HG02943 (cell line): ENCODE measurements at regions not wholly inside any gene's neighbourhood (a gene's known extent, or its start where the extent isn't known, plus 50 kb on each side); places are given as distances from the start of the nearest gene placed in this dataset.
"Not testable (repeated sequence)": the region's sequence is repeated elsewhere in the genome, so short reads cannot be mapped to it uniquely, and the experiment has no call there.

Source experiments
- ATAC-seq: cut with Tn5 transposase; IDR thresholded peaks from one replicate; pipeline ENCODE4 v1.9.1; 2021; ENCODE audit warnings: mild to moderate bottlenecking, low read depth, moderate library complexity; ENCODE audit not compliant: unreplicated experiment

DNA sequence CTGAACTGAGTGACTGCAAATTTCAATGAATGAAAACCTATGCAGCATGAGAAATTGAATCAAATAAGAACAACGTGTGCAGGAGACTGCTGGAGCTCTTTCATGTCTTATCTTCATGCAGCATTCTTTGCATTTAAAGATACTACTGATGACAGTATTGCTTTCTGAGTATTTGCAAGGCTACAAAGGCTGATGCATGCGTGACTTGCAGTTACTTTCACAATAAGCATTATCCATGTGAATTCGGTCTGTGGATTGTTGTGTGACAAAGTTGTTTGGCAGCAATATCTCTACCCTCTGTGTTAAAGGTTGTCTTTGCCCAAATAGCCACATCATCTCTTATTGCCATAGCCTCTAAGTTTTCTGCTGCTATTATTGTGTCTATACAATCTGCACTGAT lies 102.1 kb upstream of the FBXL17 start:
- no peak for ATAC-seq

DNA sequence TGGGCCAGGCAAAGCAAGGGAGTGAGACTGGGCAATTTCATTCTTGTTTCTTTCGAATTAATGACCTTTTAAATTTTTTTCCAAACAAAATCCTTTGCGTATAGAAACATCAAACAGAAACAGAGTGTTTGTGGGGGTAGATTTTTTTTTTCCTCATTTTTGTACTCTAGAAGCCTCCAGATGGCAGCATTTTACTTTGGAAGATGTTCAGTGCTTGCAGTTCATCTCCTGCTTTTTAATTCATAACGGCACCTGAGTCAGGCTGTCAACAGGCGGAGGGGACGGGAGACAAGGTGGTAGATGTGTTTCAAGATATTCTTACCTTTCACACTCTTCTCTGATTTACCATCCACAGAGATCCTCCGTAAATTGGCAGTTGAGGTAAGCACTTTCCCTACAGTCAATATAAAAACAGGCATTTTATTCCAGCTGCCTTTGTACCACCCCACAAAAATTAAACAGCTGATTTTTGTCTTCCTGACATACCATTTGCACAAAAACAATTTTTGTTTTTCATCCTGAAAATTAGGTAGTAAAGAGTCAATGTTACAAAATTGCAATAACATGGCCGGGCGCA lies 99.5 kb upstream of the FBXL17 start:
- no peak for ATAC-seq

DNA sequence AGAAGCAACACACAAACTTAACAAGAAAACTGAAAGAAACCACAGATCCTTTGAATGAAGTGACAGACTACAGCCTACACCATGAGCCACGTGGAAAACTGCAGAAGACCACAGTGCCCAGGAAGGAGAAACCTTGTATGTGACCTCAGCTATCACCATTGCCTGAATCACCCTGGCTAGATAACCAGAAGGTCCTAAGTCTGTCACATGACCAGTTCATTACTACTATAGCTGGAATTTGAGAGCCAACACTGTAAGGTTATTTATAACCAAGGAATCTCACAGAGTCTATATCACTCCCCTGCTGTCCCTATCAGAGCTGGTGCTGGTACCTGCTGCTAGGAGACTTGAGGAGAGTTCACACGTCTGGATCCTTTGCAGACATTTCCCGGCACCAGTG lies 90.3 kb upstream of the FBXL17 start:
- ATAC-seq = no peak

DNA sequence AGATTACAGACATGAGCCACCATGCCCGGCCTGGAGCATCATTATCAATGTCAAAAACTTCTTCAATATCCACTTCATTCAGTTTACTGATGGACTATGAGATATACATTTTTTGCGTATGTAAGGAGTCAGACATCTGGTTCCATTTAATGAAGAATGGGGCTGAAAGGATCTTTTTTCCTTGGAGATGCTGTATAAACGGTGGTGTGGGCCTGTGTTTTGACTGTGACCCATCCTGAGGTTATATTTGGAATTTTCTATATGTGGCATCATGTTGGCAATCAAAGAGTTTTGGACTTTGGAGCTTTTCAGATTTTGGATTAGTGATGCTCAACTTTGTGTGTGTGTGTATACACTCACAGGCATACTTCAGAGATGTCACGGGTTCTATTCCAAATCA lies 85.7 kb upstream of the FBXL17 start:
- no peak for ATAC-seq

DNA sequence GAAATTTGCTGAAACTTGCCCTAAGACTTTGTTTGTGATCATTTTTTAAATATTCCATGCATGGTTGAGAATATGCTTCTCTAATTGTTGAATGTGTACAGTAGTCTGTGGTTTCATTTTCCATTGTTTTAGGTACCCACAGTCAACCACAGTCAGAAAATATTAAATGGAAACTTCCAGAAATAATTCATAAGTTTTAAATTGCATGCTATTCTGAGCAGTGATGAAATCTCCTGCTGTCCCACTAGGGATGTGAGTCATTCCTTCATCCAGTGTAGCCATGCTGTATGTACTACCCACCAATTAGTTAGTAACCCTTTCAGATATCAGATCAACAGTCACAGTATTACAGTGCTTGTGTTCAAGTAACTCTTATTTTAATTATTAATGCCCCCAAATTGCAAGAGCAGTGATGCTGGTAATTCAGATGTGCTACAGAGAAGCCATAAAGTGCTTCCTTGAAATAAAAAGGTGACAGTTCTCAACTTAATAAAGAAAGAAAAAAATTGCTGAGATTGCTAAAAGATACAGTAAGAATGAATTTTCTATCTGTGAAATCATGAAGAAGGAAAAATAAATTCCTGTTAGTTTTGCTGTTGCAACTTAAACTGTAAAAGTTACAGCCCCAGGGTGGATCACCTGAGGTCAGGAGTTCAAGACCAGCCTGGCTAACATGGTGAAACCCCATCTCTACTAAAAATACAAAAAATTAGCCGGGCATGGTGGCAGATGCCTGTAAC lies 79.9 kb upstream of the FBXL17 start:
- no peak for ATAC-seq

DNA sequence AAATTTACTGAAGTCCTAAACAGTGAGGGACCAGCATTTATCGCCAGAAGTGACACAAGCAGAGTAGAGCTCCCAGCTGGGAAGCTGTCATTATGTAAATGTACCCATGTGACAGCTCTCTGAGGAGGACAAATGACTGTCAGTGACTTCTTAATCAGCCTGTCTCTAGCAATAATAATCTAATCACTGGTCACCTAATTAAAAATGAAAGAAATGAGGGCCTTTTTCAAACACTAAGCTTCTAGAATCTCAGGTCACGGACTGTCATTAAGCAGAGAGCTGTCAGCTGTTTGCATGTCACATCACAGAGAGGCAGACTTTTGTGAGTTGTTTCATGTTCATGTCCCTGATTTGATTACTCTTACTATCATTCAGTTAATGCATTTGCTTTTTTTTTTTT lies 77.9 kb upstream of the FBXL17 start:
- ATAC-seq = no peak

DNA sequence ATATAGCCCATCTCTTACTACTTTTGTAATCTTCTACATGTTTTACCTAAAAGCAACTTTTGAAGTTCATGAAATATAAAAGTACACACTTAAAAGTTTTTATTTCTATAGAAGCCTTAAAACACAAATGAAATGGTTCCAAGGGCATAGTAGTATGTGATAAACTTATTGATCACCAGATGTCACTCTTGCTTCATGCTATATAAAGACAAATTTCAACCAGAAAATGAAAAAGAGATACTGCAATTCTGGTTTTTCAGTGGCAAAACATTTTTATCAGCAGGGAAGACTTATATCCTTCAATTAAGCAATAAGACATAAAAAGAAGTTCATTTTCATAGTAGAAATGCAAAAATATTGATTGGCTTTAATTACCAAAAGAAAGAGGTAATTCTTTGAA lies 69.4 kb upstream of the FBXL17 start:
- no peak for ATAC-seq

DNA sequence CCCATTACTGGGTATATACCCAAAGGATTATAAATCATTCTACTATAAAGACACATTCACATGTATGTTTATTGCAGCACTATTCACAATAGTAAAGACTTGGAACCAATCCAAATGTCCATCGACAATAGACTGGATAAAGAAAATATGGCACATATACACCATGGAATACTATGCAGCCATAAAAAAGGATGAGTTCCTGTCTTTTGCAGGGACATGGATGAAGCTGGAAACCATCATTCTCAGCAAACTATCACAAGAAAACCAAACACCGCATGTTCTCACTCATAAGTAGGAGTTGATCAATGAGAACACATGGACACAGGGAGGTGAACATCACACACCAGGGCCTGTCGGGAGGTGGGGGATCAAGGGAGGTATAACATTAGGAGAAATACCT lies 62.2 kb upstream of the FBXL17 start:
- ATAC-seq = not testable (repeated sequence)

DNA sequence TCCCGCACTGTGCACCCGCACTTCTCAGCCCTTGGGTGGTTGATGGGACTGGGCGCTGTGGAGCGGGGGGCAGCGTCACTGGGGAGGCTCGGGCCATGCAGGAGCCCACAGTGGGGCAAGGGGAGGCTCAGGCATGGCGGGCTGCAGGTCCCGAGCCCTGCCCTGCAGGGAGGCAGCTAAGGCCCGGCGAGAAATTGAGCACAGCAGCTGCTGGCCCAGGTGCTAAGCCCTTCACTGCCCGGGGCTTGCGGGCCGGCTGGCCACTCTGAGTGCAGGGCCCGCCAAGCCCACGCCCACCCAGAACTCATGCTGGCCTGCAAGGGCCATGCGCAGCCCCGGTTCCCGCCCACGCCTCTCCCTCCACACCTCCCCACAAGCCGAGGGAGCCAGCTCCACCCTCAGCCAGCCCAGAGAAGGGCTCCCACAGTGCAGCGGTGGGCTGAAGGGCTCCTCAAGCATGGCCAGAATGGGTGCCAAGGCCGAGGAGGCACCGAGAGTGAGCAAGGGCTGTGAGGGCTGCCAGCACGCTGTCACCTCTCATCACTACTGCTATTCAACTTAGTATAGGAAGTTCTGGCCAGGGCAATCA lies 60.3 kb upstream of the FBXL17 start:
- not testable (repeated sequence) for ATAC-seq

DNA sequence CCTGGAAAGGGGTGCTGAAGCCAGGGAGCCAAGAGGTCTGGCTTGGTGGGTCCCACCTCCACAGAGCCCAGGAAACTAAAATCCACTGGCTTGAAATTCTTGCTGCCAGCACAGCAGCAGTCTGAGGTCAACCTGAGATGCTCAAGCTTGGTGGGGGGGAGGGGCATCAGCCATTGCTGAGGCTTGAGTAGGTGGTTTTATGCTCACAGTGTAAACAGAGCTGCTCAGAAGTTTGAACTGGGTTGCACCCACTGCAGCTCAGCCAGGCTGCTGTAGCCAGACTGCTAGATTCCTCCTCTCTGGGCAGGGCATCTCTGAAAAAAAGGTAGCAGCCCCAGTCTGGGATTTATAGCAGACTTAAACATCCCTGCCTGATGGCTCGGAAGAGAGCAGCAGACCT lies 55.5 kb upstream of the FBXL17 start:
- no peak for ATAC-seq

DNA sequence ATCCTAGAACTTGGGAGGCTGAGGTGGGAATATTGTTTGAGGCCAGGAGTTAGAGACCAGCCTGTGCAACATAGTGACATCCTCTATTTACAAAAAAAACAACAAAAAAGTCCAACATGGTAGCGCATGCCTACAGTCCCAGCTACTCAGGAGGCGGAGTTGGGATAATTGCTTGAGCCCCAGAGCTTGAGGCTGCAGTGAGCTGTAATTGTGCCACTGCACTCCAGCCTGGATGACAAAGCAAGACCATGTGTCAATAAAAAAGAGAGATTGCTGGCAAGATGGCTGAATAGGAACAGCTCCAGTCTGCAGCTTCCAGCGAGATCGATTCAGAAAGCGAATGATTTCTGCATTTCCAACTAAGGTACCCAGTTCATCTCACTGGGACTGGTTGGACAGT lies 54.8 kb upstream of the FBXL17 start:
- ATAC-seq = no peak

DNA sequence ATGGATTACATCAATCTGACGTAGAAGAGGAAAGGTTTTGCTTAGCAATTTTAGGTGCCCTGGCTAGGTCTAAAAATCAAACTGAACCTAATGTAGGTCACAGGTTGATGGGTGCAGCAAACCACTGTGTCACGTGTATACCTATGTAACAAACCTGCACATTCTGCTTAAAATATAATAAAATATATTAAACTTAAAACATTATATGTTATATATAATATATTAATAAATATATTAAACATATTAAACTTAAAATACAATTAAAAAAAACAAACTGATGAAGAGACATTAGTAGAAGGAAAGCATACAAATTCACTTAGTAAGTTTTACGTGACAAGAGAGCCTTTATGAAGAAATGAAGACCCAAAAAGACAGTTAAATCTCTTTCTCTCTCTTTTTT lies 51.7 kb upstream of the FBXL17 start:
- no peak for ATAC-seq

DNA sequence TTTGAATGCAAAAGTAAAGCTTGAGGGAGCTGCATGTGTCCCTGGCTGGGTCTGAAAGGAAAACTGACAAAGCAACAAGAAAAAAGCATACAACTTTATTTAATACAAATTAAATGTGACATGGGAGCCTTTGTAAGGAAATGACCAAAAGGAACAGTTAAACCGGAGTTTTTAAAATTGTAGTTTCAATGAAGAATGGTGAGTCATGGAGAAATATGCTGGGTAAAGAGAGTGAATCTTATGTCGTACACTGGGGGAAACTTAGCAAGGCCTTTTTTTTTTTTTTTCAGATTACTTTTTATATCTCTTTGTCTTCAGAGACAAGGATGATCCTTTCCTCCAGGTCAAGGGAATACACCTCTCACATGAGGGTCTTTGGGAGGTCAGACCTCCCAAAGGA lies 50.1 kb upstream of the FBXL17 start:
- ATAC-seq = no peak
